Peyer's patch (tissue), 4 donors: ENCODE measurements at regions not wholly inside any gene's neighbourhood (a gene's known extent, or its start where the extent isn't known, plus 50 kb on each side); places are given as distances from the start of the nearest gene placed in this dataset.
"Not testable (repeated sequence)": the region's sequence is repeated elsewhere in the genome, so short reads cannot be mapped to it uniquely, and the experiment has no call there.

Source experiments
- DNase-seq, 3 donors: peaks; one replicate each; pipeline ENCODE4 v3.0.0-alpha.2; 2017 to 2019
- H3K27ac ChIP-seq, 4 donors: fragments of 200-600 bp; sonication (generic); one replicate each; pipeline ENCODE4 v1.5.1; 2016 to 2019
- H3K27me3 ChIP-seq, 2 donors: fragments of 200-600 bp; sonication (generic); one replicate each; pipeline ENCODE4 v1.5.1; 2019
- H3K36me3 ChIP-seq, 3 donors: fragments of 200-600 bp; sonication (generic); one replicate each; pipeline ENCODE4 v1.5.1; 2016 to 2019
- H3K4me1 ChIP-seq, 4 donors: fragments of 200-600 bp; sonication (generic); one replicate each; pipeline ENCODE4 v1.5.1; 2016 to 2019
- H3K4me3 ChIP-seq, 4 donors: fragments of 200-600 bp; sonication (generic); 1 replicate in 3 of 4; 2 replicates in 1 of 4; pipeline ENCODE4 v1.5.1; 2016 to 2019; ENCODE audit warnings: mild to moderate bottlenecking in 1 of 4
- H3K9me3 ChIP-seq, 4 donors: fragments of 200-600 bp; sonication (generic); one replicate each; pipeline ENCODE4 v1.5.1; 2016 to 2019; ENCODE audit warnings: mild to moderate bottlenecking in 1 of 4
- POLR2A ChIP-seq, 2 donors: fragments of 450-650 bp; IDR thresholded peaks; one replicate each; pipeline ENCODE4 v1.5.1; 2017; ENCODE audit warnings: antibody characterized with exemption in 2 of 2, mild to moderate bottlenecking in 2 of 2, moderate library complexity in 2 of 2
- TF ChIP-seq, protein P1 (sequence below), 6 experiments: fragments of 450-650 bp in 4 of 6; fragments of 200-600 bp in 2 of 6; sonication (generic) in 1 of 6; IDR thresholded peaks; one replicate each; pipeline ENCODE4 v1.5.1; 2017 to 2019; ENCODE audit warnings: antibody characterized with exemption in 6 of 6, mild to moderate bottlenecking in 3 of 6, moderate library complexity in 1 of 6

DNA sequence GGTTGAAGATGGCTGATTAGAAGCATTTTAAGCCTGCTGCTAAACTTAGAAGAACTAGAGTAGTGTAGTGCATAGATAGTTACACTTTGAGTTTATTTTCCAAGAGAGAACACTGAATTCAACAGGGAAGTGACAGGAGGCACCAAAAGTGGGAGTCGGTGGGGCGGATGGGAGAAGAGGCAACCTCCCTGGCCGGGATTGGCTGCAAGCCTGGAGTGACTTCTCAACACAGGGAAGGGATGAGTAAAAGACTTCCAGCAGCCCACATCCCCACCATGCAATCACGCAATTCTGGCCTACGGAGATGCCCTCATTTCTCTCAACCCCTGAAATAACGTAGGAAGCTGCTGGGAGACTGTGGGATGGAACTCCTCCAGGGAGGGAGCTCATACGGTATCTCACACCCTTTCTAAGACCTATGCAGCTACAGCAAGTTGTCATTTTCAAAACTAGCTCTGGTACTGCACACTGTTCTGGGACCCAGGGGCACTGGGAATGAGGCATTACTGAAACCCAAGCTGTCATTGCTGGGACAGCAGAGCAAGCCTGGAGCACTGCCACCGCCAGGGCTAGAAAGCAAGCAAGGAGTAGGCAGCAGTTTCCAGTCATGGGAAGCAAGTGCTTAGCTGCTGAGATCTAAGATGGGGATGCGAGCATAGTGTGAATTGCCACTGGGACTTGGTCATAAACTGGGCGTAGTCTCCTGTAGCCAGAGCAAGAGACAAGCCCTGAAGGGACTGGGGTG lies 331.6 kb upstream of the PTGER4 start:
- Histone ChIP-seq H3K9me3 (no peaks in the 10 kb centered on the region), H3K27me3 (no peaks in the 10 kb centered on the region), H3K4me1 (no peaks in the 10 kb centered on the region), H3K27ac (no peak overlapping the region), H3K4me3 (no peak overlapping the region), H3K36me3 (no peaks in the 10 kb centered on the region)
- no peak for DNase-seq
- TF ChIP-seq, protein P1, sequence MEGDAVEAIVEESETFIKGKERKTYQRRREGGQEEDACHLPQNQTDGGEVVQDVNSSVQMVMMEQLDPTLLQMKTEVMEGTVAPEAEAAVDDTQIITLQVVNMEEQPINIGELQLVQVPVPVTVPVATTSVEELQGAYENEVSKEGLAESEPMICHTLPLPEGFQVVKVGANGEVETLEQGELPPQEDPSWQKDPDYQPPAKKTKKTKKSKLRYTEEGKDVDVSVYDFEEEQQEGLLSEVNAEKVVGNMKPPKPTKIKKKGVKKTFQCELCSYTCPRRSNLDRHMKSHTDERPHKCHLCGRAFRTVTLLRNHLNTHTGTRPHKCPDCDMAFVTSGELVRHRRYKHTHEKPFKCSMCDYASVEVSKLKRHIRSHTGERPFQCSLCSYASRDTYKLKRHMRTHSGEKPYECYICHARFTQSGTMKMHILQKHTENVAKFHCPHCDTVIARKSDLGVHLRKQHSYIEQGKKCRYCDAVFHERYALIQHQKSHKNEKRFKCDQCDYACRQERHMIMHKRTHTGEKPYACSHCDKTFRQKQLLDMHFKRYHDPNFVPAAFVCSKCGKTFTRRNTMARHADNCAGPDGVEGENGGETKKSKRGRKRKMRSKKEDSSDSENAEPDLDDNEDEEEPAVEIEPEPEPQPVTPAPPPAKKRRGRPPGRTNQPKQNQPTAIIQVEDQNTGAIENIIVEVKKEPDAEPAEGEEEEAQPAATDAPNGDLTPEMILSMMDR (IDR thresholded peaks at IDR 0.05) = no peak
- TF ChIP-seq POLR2A (IDR thresholded peaks at IDR 0.05) = no peak

DNA sequence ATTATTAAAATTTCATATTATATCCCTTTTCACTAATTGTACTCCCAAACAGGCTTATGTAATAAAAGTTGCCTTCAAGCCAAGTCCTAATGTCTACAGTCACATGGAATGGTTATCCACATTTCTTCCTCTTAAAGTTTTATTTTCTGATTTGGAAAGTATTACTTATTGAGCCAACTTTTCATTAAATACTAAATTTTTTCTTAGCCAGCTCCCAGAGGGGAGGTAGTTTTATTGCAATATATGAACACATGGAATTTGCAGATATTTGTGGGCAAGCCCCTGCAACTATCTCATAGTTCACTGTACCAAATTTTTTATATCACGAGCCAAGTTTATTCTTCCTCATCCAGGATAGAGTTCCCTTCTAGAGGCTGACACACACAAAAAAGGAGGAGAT lies 332.8 kb upstream of the PTGER4 start:
- no peak for TF ChIP-seq POLR2A (IDR thresholded peaks at IDR 0.05)
- no peak for DNase-seq

DNA sequence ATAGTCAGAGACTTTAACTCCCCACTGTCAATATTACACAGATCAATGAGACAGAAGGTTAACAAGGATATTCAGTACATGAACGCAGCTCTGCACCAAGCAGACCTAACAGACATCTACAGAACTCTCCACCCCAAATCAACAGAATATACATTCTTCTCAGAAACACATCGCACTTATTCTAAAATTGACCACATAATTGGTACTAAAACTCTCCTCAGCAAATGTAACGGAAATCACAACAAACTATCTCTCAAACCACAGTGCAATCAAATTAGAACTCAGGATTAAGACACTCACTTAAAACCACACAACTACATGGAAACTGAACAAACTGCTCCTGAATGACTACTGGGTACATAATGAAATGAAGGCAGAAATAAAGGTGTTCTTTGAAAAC lies 341.3 kb upstream of the PTGER4 start:
- H3K9me3 ChIP-seq, H3K36me3 ChIP-seq, DNase-seq, H3K4me1 ChIP-seq, H3K27ac ChIP-seq, H3K27me3 ChIP-seq, H3K4me3 ChIP-seq: not testable (repeated sequence)

More for the DNA sequence above, 332.8 kb upstream of the PTGER4 start:
- Histone ChIP-seq H3K9me3 (no peaks in the 10 kb centered on the region), H3K27me3 (no peaks in the 10 kb centered on the region), H3K4me1 (no peaks in the 10 kb centered on the region), H3K36me3 (no peaks in the 10 kb centered on the region), H3K27ac (no peak overlapping the region), H3K4me3 (no peak overlapping the region)

DNA sequence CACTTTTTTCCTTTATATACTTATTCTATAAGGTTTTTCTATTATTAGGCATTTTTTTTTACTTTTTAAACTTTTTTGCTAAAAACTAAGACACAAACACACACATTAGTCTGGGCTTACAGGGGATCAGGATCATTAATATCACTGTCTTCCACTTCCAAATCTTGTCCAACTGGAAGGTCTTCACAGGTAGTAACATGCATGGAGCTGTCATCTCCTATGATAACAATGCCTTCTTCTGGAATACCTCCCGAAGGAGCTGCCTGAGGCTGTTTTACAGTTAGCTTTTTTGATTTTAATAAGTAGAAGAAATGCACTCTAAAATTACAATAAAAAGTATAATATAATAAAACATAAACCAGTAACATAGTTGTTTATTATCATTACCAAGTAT lies 345.5 kb upstream of the PTGER4 start:
- DNase-seq = no peak
- Histone ChIP-seq H3K4me1 (no peaks in the 10 kb centered on the region), H3K9me3 (no peaks in the 10 kb centered on the region)

DNA sequence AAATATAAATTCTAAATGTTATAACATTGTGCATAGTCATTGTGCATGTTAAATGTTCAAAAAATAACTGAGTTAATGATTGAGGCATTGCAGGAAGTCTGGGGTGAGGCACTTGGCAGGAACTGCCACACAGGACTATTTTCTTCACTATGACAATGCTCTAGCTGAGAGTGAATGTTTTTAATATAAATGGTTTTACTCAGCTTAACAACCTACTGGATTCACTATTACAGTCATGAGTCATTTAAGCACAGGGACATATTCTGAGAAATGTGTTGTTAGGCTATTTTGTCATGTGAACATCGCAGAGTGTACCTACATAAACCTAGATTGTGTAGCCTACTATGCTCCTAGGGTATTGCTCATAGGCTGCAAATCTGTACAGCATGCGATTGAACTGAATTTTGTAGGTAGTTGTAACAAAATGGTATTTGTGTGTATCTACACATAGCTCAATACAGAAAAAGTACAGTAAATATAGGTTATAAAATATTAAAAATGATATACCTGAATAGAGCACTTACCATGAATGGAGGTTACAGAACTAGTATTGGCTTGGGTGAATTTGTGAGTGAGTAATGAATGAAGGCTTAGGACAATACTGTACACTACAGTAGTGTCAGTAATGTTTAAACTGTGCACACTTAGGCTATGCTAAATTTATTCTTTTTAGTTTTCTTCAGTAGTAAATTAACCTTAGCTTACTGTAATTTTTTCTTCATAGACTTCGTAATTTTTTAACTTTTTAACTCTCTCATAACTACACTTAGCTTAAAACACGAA lies 346.1 kb upstream of the PTGER4 start:
- Histone ChIP-seq H3K27me3 (no peaks in the 10 kb centered on the region), H3K36me3 (no peaks in the 10 kb centered on the region), H3K4me1 (no peaks in the 10 kb centered on the region), H3K27ac (no peak overlapping the region), H3K4me3 (no peak overlapping the region), H3K9me3 (no peaks in the 10 kb centered on the region)
- DNase-seq = no peak
- TF ChIP-seq, protein P1 (IDR thresholded peaks at IDR 0.05) = no peak

More for the DNA sequence above, 345.5 kb upstream of the PTGER4 start:
- H3K36me3 ChIP-seq = no peaks in the 10 kb centered on the region
- no peaks in the 10 kb centered on the region for H3K27me3 ChIP-seq
- TF ChIP-seq POLR2A (IDR thresholded peaks at IDR 0.05) = no peak
- TF ChIP-seq, protein P1 (IDR thresholded peaks at IDR 0.05) = no peak
- no peak overlapping the region for H3K4me3 ChIP-seq
- H3K27ac ChIP-seq = no peak overlapping the region

DNA sequence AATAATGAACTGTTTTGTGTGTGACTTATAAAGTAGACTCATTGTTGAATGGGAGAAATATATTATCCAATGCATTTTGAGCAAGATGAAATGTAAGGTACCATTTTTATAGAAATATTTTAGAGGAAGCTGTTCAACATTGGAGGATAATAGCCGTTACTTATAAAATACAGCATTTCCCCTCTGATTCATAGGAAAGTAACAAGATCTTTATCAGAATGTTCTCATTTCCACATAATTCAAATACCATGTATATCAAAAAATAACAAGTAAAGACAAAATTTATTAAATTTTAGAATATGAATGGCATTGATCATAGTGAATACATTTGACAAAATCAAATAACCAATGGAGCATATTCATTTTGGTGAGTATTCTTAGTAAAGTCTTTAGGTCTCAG lies 346.7 kb upstream of the PTGER4 start:
- Histone ChIP-seq H3K4me3 (no peak overlapping the region), H3K27ac (no peak overlapping the region), H3K4me1 (no peaks in the 10 kb centered on the region), H3K27me3 (no peaks in the 10 kb centered on the region), H3K36me3 (no peaks in the 10 kb centered on the region), H3K9me3 (no peaks in the 10 kb centered on the region)
- DNase-seq = no peak
- TF ChIP-seq, protein P1 (IDR thresholded peaks at IDR 0.05) = no peak
- no peak for TF ChIP-seq POLR2A (IDR thresholded peaks at IDR 0.05)
